HFF-Myc (cell line): ENCODE measurements at regions not wholly inside any gene's neighbourhood (a gene's known extent, or its start where the extent isn't known, plus 50 kb on each side); places are given as distances from the start of the nearest gene placed in this dataset.
"Not testable (repeated sequence)": the region's sequence is repeated elsewhere in the genome, so short reads cannot be mapped to it uniquely, and the experiment has no call there.

Experiments used
- DNase-seq: peaks from one replicate; pipeline ENCODE4 v3.0.0-alpha.2; 2011; ENCODE audit warnings: low read depth; ENCODE audit errors: extremely low read depth
- H3K4me3 ChIP-seq: replicated peaks from 2 replicates; pipeline ENCODE4 v1.5.1; 2011; ENCODE audit warnings: low read depth, mild to moderate bottlenecking, control low read depth, low read length
- CTCF ChIP-seq: IDR thresholded peaks from 2 replicates; pipeline ENCODE4 v1.5.1; 2012; ENCODE audit warnings: mild to moderate bottlenecking, low read depth, low read length, control low read depth; ENCODE audit errors: missing control alignments

GRCh38 chr16:5222761-5223160 lies 125.2 kb upstream of the EEF2KMT start:
- no peak for TF ChIP-seq CTCF
- no peak overlapping the region for H3K4me3 ChIP-seq
- DNase-seq, result no peak

DNA sequence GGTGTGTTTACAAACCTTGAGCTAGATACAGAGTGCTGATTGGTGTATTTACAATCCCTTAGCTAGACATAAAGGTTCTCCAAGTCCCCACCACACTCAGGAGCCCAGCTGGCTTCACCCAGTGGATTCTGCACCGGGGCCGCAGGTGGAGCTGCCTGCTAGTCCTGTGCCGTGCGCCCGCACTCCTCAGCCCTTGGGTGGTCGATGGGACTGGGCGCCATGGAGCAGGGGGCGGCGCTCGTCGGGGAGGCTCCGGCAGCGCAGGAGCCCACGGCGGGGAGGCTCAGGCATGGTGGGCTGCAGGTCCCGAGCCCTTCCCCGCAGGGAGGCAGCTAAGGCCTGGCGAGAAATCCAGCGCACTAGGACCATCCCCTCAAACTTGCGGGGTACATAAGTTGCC lies 124.2 kb upstream of the EEF2KMT start:
- DNase-seq, H3K4me3 ChIP-seq: not testable (repeated sequence)

GRCh38 chr16:5220705-5221104 lies 123.1 kb upstream of the EEF2KMT start:
- TF ChIP-seq CTCF, result no peak
- H3K4me3 ChIP-seq, result no peak overlapping the region
- DNase-seq, result no peak

- no peak overlapping the region for H3K4me3 ChIP-seq
- no peak for DNase-seq
- TF ChIP-seq CTCF, result no peak
Measured at GRCh38 chr16:5216441-5217080, 119.0 kb upstream of the EEF2KMT start.

- no peak for TF ChIP-seq CTCF
- no peak for DNase-seq
- no peak overlapping the region for H3K4me3 ChIP-seq
Measured at GRCh38 chr16:5215901-5216300, 118.3 kb upstream of the EEF2KMT start.

DNA sequence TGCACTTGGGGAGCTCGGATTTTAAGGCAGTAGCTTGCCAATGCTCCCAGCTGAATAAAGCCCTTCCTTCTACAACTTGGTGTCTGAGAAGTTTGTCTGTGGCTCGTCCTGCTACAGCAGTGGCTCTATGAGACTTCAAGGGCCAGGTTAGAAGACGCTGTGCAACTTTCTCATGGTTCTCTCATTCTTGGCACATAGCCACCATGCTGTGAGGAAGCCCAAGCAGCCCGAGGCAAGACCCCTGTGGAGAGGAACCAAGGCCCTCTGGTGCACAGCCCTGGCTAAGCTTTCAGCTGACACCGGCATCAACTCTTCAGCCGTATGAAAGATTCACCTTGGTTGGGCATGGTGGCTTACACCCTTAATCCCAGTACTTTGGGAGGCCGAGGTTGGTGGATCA lies 116.9 kb upstream of the EEF2KMT start:
- DNase-seq, result no peak
- TF ChIP-seq CTCF, result no peak
- H3K4me3 ChIP-seq, result no peak overlapping the region

- DNase-seq, result not testable (repeated sequence)
Measured at GRCh38 chr16:5212501-5212900, 114.9 kb upstream of the EEF2KMT start.

DNA sequence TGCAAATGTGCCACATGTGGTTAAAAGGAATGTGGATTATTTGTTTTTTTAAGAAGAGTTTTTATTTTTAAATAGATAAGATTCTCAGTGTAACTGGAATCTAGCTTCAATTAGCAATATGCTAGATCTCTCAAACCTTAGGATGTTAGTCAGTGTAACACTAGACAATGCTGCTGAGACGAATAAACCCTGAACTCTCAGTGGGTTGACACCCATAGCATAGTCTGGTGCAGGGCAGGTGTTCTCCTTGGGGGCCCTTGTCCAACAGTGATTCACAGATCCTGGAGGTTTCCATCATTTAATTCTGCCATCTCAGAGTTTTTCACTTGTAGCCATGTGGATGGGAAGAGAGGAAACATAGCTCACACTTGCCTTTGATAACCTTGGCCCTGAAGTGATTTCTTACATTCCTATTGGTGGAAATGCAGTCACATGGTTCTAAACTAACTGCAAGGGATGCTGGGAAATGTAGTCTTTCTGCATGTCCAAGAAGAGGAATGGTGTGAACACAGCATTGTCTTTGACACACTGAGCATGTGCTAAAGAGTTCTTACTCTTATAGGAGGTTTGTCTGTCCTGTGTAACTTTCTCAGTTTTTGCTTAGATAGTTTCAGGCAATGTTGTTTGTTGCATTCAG lies 110.4 kb upstream of the EEF2KMT start:
- not testable (repeated sequence) for DNase-seq

More at GRCh38 chr16:5212501-5212900, 114.9 kb upstream of the EEF2KMT start:
- H3K4me3 ChIP-seq, result not testable (repeated sequence)

More for the DNA sequence above, 110.4 kb upstream of the EEF2KMT start:
- H3K4me3 ChIP-seq, result not testable (repeated sequence)
